ENCODE measurements at regions not wholly inside any gene's neighbourhood (a gene's known extent, or its start where the extent isn't known, plus 50 kb on each side); places are given as distances from the start of the nearest gene placed in this dataset.
"Not testable (repeated sequence)": the region's sequence is repeated elsewhere in the genome, so short reads cannot be mapped to it uniquely, and the experiment has no call there.

DNA sequence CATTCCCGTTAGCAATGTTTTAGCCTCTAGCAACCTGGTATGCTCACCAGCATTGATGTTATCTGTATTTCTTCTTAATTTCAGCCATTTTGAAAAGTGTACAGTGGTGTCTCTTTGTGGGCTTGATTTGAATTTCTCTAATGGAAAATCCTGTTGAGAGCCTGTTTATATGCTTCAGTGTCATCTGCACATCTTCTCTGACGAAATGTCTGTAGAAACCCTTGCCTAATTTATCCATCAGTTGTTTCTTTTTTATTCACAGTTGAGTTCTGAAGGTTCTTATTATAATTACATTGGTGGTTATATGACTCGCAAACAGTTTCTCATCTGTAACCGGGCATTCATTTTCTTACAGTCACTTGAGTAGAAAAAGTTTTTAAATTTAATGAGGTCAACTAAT is 1195.5 kb downstream of the TMEM121 start:
- DNase-seq (ENCODE audit: low read depth), result not testable (repeated sequence)

GRCh38 chr14:106722813-106723687 is 1196.7 kb downstream of the TMEM121 start:
- DNase-seq (ENCODE audit: low read depth), result not testable (repeated sequence)

GRCh38 chr14:106727962-106728361 is 1201.6 kb downstream of the TMEM121 start:
- not testable (repeated sequence) for DNase-seq (ENCODE audit: low read depth)

- no peak for DNase-seq (ENCODE audit: low read depth)
Measured at GRCh38 chr14:106728611-106729010, 1202.2 kb downstream of the TMEM121 start.

GRCh38 chr14:106729551-106729950 is 1203.2 kb downstream of the TMEM121 start:
- no peak for DNase-seq (ENCODE audit: low read depth)

GRCh38 chr14:106733771-106734170 is 1207.4 kb downstream of the TMEM121 start:
- no peak for DNase-seq (ENCODE audit: low read depth)

DNA sequence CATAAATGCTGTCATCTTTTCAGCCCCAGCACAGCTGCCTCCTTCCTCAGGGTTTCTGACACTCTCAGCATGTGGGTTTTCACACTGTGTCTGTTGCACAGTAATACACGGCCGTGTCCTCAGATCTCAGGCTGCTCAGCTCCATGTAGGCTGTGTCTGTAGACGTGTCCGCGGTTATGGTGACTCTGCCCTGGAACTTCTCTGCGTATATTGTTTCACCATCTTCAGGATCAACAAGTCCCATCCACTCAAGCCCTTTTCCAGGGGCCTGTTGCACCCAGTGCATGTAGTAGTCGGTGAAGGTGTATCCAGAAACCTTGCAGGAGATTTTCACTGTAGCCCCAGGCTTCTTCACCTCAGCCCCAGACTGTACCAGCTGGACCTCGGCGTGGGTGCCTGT is 1210.6 kb downstream of the TMEM121 start:
- DNase-seq (ENCODE audit: low read depth), result no peak

GRCh38 chr14:106738075-106738474 is 1211.7 kb downstream of the TMEM121 start:
- DNase-seq (ENCODE audit: low read depth), result no peak

GRCh38 chr14:106738598-106739258 is 1212.3 kb downstream of the TMEM121 start:
- DNase-seq (ENCODE audit: low read depth), result not testable (repeated sequence)

DNA sequence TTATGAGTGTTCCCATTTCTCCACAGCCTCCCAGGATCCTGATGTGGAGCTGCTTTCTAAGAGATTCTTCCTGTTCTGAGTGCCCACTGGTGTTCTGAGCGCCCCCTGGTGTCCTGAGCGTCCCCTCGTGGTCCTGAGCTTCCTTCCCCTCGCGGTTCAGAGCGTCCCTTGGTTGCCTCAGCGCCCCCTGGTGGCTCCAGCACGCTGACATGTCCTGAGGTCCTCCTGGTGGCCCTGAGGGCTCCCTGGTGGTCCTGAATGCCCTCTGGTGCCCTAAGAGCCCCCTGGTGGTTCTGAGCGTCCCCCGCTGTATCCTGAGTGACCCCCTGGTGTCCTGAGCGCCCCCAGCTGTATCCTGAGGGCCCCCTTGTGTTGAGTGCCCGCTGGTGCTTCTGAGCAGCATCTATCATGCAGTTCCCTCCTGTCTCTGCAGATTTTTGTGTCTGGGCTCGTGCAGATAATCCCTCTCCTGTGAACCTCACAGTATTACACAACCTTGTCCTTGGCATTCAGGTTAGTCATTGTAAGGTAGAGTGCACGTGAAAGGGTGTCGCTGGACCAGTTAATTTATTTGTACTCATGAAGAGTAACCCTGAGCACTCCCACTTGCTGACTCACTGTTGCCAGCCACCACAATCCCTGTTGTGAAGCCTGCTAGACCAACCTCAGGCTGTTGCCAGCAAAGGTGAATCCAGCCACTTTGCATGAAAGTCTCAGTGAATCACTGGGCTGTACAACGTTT is 1214.9 kb downstream of the TMEM121 start:
- DNase-seq (ENCODE audit: low read depth), result not testable (repeated sequence)

GRCh38 chr14:106745016-106745767 is 1218.8 kb downstream of the TMEM121 start:
- DNase-seq (ENCODE audit: low read depth), result not testable (repeated sequence)

GRCh38 chr14:106750089-106750488 is 1223.7 kb downstream of the TMEM121 start:
- DNase-seq (ENCODE audit: low read depth), result not testable (repeated sequence)

DNA sequence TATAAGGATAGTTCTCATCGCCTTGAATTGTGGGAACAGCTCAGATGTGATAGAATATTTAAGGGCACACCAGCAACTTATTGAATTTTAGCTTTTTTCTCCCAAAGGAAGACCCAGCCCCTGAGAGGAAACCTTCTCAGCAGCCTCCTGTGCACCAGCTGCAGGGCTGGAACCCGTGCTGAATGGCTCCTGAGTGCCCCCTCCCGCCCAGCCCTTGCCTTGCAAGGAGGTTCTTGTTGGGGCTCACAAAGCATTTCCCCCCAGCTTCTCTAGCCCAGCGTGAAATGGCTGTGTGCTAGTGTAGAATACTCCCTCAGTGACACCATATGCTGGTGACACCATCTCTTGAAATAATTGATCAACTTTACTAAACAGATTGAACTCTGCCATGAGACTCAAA is 1227.4 kb downstream of the TMEM121 start:
- not testable (repeated sequence) for DNase-seq (ENCODE audit: low read depth)

DNA sequence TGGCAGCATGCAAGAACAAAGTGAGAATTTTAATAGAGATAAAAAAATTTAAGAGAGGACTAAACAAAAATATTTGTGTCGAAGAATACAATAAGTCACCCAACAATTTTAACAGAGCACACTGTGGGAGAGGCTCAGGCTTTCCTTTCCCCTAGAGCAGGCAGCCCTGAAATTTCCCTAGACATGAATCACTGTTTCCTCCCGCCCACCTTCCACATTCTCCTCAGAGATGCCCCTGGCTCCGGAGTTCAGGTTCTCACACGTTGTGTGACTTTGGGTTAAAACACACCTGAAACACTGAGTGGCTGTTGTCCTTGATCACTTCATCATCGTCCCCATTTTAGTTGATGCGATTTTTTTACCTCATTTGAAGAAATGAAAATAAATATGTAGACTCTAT is 1231.1 kb downstream of the TMEM121 start:
- not testable (repeated sequence) for DNase-seq (ENCODE audit: low read depth)

GRCh38 chr14:106761886-106762816 is 1235.8 kb downstream of the TMEM121 start:
- DNase-seq (ENCODE audit: low read depth), result not testable (repeated sequence)

- not testable (repeated sequence) for DNase-seq (ENCODE audit: low read depth)
Measured at GRCh38 chr14:106764968-106765369, 1238.6 kb downstream of the TMEM121 start.

DNA sequence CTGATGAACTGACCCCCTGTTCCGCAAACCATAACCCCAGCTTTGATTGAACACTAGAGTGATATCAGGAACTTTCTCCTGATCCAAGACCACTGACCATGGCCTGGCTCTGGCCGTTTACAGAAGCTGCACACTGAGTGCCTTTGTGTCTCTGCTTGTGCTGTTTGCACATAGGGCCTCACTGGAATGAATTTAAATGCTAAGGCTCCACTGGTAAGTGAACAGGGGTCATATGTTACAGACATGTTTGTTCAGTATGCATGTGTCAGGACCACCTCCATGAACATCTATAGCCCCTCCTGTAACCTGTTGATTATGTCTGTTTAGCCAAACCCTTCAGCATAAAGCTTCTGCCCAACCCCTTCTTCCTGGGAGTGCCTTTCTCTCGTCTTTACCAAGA is 1239.8 kb downstream of the TMEM121 start:
- DNase-seq (ENCODE audit: low read depth), result no peak

DNA sequence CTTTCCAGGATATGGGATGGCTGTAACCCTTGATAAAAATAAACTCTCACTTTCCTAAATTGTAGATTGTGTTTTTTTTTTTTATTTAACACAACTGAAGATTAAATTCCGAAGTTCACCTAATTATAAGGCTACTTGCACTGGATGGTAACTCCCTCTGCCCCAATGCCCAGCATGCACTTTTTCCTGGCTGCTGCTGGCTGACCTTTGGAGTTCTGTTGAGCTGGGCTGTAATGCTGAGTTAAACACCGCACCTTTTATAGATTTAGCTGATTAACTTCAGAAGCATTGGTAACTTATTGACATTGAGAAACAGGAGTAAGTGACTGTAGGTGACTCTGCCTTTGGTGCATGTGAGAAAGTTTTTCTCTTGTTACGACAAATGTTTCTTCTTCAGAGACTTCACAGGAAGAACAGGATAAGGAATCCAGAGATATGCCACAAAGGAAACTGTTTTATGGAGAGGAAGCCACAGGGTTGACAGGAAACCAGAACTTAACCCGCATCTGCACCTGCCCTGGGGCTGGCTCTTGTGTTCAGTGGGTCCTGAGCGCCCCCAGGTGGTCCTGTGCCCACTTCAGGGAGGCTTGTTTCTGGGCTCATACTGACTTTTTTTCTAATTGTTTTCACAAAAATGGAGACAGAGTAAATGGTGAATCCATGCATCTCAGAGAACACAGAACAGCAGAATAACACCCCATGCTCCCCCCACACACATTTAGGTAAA is 1240.3 kb downstream of the TMEM121 start:
- DNase-seq (ENCODE audit: low read depth), result peak; percentile 23

DNA sequence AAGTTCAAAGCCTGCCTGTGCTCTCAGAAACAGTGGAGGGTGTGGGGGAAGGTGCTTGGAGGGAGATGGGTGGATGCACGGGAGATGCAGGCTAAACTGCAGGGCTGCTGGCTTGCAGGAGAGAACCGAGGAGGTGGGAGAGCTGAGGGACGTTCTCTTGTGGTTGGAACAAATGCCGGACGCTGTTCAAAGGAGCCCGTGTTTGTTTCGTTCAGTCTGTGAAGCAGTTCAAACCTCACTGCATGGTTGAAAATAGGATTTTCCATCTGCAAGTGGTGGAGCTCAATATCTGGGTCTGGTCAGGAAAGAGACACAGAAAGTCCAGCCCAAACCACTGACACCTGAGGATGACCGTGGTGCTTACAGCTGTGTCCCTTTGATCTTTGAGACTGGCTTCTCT is 1241.8 kb downstream of the TMEM121 start:
- DNase-seq (ENCODE audit: low read depth), result not testable (repeated sequence)
